HCT116 (cell line): ENCODE measurements at regions not wholly inside any gene's neighbourhood (a gene's known extent, or its start where the extent isn't known, plus 50 kb on each side); places are given as distances from the start of the nearest gene placed in this dataset.

Source experiments
- ATAC-seq: fragments of 200-7000 bp; cut with Tn5 transposase; 2 replicates; pipeline ENCODE4 v1.9.1; 2020; ENCODE audit warnings: mild to moderate bottlenecking, moderate library complexity
- BruUV-seq: library from RNA; stranded (reverse); fragments of 400-500 nt; replicated peaks from 2 replicates; lab custom pipeline; 2021; lab: Mats Ljungman, UMichigan
- CTCF ChIA-PET: fragments of 300-600 bp; sonication (Branson Sonifier 250); formaldehyde crosslinking; loops from one replicate; lab custom pipeline; 2021; ENCODE audit warnings: antibody characterized with exemption; lab: Charles Lee
- POLR2A ChIA-PET: fragments of 300-600, 350-600 bp; sonication (Branson Sonifier 250); formaldehyde crosslinking; loops from one replicate; lab custom pipeline; 2021; ENCODE audit warnings: antibody characterized with exemption; lab: Charles Lee
- RAD21 ChIA-PET, 2 experiments: fragments of 300-600 bp; sonication (Branson Sonifier 250); formaldehyde crosslinking; loops; one replicate each; lab custom pipeline; 2023; ENCODE audit warnings: low total read pairs in 2 of 2; ENCODE audit not compliant: uncharacterized antibody in 2 of 2, unreplicated experiment in 2 of 2, low non-redundant PET in 1 of 2; lab: Charles Lee
- DNase-seq: peaks from one replicate; pipeline ENCODE4 v3.0.0-alpha.2; 2010; ENCODE audit warnings: low read depth, low spot score
- H2AFZ ChIP-seq: fragments of 200-600 bp; shearing (Covaris generic), sonication (generic); 2 replicates; pipeline ENCODE4 v1.6.1; 2017; ENCODE audit warnings: low read depth, mixed run types, mixed read lengths, antibody characterized with exemption, low read length; ENCODE audit not compliant: poor library complexity, severe bottlenecking
- H3K27ac ChIP-seq: 2 replicates; pipeline ENCODE4 v1.5.1; 2012; ENCODE audit warnings: low read depth, low read length
- H3K27me3 ChIP-seq: fragments of 200-600 bp; sonication (generic); 2 replicates; pipeline ENCODE4 v1.6.1; 2016; ENCODE audit warnings: mixed run types, low read length, mixed read lengths; ENCODE audit not compliant: insufficient read depth
- H3K36me3 ChIP-seq, 2 experiments: fragments of 200-500 bp in 1 of 2; fragments of 200-600 bp in 1 of 2; sonication (Bioruptor generic) in 1 of 2; sonication (generic) in 1 of 2; 2 replicates each; pipeline versions ENCODE4 v1.5.1 to v1.6.1; 2014 to 2016; ENCODE audit warnings: low read length in 2 of 2, inconsistent platforms in 1 of 2, mixed read lengths in 1 of 2, mixed run types in 1 of 2; ENCODE audit not compliant: insufficient read depth in 2 of 2, control insufficient read depth in 1 of 2
- H3K4me1 ChIP-seq, 2 experiments: fragments of 200-600 bp in 1 of 2; sonication (generic) in 1 of 2; 2 replicates each; pipeline versions ENCODE4 v1.5.1 to v1.6.1; 2012 to 2017; ENCODE audit warnings: low read length in 2 of 2, inconsistent platforms in 1 of 2, mild to moderate bottlenecking in 1 of 2, mixed read lengths in 1 of 2, mixed run types in 1 of 2, moderate library complexity in 1 of 2; ENCODE audit not compliant: insufficient read depth in 2 of 2, control insufficient read depth in 1 of 2
- H3K4me2 ChIP-seq: fragments of 200-600 bp; sonication (generic); 2 replicates; pipeline ENCODE4 v1.6.1; 2017; ENCODE audit warnings: mixed run types, low read length, mixed read lengths
- H3K4me3 ChIP-seq, 2 experiments: fragments of 200-600 bp in 1 of 2; sonication (generic) in 1 of 2; replicated peaks in 1 of 2; 2 replicates each; pipeline ENCODE4 v1.5.1; 2011 to 2016; ENCODE audit warnings: low read length in 2 of 2, control low read depth in 1 of 2, low read depth in 1 of 2, mild to moderate bottlenecking in 1 of 2, mixed read lengths in 1 of 2, mixed run types in 1 of 2
- H3K79me2 ChIP-seq: fragments of 200-600 bp; sonication (generic); 2 replicates; pipeline ENCODE4 v1.6.1; 2017; ENCODE audit warnings: mild to moderate bottlenecking, mixed run types, low read length, moderate library complexity, mixed read lengths; ENCODE audit not compliant: insufficient read depth
- H3K9ac ChIP-seq: fragments of 200-600 bp; sonication (generic); 2 replicates; pipeline ENCODE4 v1.6.1; 2016; ENCODE audit warnings: low read length, mixed read lengths
- H3K9me2 ChIP-seq: fragments of 200-600 bp; sonication (generic), shearing (Covaris generic); 2 replicates; pipeline ENCODE4 v1.6.1; 2017; ENCODE audit warnings: mixed run types, mild to moderate bottlenecking, moderate library complexity; ENCODE audit not compliant: insufficient read depth
- H3K9me3 ChIP-seq, 2 experiments: fragments of 200-500 bp in 1 of 2; fragments of 200-600 bp in 1 of 2; sonication (Bioruptor generic) in 1 of 2; sonication (generic) in 1 of 2; 2 replicates each; pipeline ENCODE4 v1.6.1; 2014 to 2017; ENCODE audit warnings: low read length in 2 of 2, mixed read lengths in 2 of 2, inconsistent platforms in 1 of 2, low read depth in 1 of 2, mild to moderate bottlenecking in 1 of 2, mixed run types in 1 of 2, moderate library complexity in 1 of 2; ENCODE audit not compliant: control insufficient read depth in 1 of 2, insufficient read depth in 1 of 2
- H4K20me1 ChIP-seq: fragments of 200-600 bp; sonication (generic), shearing (Covaris generic); 2 replicates; pipeline ENCODE4 v1.6.1; 2017; ENCODE audit warnings: mixed run types, mild to moderate bottlenecking, moderate library complexity; ENCODE audit not compliant: insufficient read depth
- EGR1 ChIP-seq: IDR thresholded peaks from 2 replicates; pipeline ENCODE4 v1.6.1; 2012; ENCODE audit warnings: low read depth
- EZH2phosphoT487 ChIP-seq: fragments of 200-600 bp; IDR thresholded peaks from 2 replicates; pipeline ENCODE4 v1.6.1; 2018; ENCODE audit warnings: antibody characterized with exemption, borderline replicate concordance
- JUND ChIP-seq: IDR thresholded peaks from 2 replicates; pipeline ENCODE4 v1.6.1; 2012
- POLR2A ChIP-seq: IDR thresholded peaks from 2 replicates; pipeline ENCODE4 v1.7.0; 2011; ENCODE audit warnings: borderline replicate concordance; ENCODE audit not compliant: insufficient read depth, insufficient read length; ENCODE audit errors: extremely low read depth
- RAD21 ChIP-seq: IDR thresholded peaks from 2 replicates; pipeline ENCODE4 v1.6.1; 2012; ENCODE audit warnings: low read depth, mild to moderate bottlenecking
- SP1 ChIP-seq: IDR thresholded peaks from 2 replicates; pipeline ENCODE4 v1.6.1; 2012; ENCODE audit warnings: low read depth
- TCF7L2 ChIP-seq: IDR thresholded peaks from 2 replicates; pipeline ENCODE4 v1.7.0; 2011; ENCODE audit warnings: borderline replicate concordance, inconsistent platforms; ENCODE audit not compliant: insufficient read depth, insufficient read length; ENCODE audit errors: extremely low read depth
- ZFX ChIP-seq: fragments of 450-650 bp; IDR thresholded peaks from 2 replicates; pipeline ENCODE4 v1.6.1; 2017
- intact Hi-C: fragments of 100-400 bp; cut with micrococcal nuclease; formaldehyde crosslinking; loops from 2 replicates; pipeline ENCODE4 v1.10.0; 2022
- TF ChIP-seq, protein P1 (sequence below), 3 experiments: fragments of 200-600 bp in 1 of 3; sonication (generic) in 1 of 3; IDR thresholded peaks in 2 of 3; conservative IDR thresholded peaks in 1 of 3; 2 replicates each; pipeline ENCODE4 v1.5.1; 2012 to 2017; ENCODE audit warnings: low read depth in 2 of 3, low read length in 2 of 3, antibody characterized with exemption in 1 of 3, borderline replicate concordance in 1 of 3, control low read depth in 1 of 3, mild to moderate bottlenecking in 1 of 3, mixed read lengths in 1 of 3, mixed run types in 1 of 3, moderate library complexity in 1 of 3; ENCODE audit not compliant: insufficient read depth in 1 of 3
- TF ChIP-seq, protein P2 (sequence below): IDR thresholded peaks from 2 replicates; pipeline ENCODE4 v1.6.1; 2012

DNA sequence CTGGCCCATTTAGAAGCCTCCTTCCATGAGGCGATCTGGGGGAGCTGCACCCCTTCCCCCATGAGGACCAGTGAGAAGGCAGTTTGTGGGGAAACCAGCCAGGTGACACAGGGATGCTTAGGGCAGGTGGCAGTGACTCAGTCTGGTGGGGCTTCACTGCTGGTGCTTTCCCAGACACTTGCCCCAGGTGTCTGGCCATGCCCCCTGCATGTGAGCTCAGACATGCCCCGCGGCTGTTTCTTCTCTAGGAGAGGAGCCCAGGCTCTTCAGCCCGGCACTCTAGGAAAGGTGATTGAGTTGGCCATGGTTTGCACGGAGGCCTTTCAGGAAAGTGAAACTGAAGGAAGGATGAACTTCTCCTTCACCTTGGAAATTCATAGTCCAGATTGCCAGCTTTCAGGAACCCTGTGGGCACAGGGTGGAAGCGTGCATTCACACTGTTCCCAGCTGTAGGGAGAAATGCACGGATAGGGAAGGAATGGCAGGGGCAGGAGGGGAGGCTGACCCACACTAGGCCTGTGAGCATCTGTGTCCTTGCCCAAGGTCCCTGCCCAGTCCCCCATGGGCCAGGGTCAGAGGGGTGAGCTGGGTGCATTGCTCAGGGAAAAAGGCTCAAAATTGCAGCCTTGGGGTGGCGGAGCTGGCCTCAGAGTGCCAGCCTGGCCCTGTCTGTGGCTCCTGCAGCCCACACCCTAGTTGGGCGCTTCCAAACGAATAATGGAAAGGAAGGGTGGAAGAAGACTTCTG is 359.1 kb downstream of the GLRX3 start:
- Histone ChIP-seq H3K4me3 (no peak overlapping the region), H3K9ac (no peak overlapping the region), H3K9me3 (no peaks in the 10 kb centered on the region), H3K27ac (no peak overlapping the region), H4K20me1 (no peaks in the 10 kb centered on the region), H3K4me2 (no peak overlapping the region), H3K79me2 (no peaks in the 10 kb centered on the region), H3K27me3 (no peaks in the 10 kb centered on the region)
- ChIA-PET CTCF (no interaction called here), POLR2A (no interaction called here), RAD21 (no interaction called here)
- BruUV-seq: no TSS peak
- ATAC-seq (no peak), DNase-seq (no peak)
- intact Hi-C loops: no loop called here
- TF ChIP-seq JUND (no peak), TCF7L2 (no peak), RAD21 (no peak), POLR2A (no peak), ZFX (no peak), EZH2phosphoT487 (no peak), EGR1 (no peak), SP1 (no peak)
- TF ChIP-seq, protein P1, sequence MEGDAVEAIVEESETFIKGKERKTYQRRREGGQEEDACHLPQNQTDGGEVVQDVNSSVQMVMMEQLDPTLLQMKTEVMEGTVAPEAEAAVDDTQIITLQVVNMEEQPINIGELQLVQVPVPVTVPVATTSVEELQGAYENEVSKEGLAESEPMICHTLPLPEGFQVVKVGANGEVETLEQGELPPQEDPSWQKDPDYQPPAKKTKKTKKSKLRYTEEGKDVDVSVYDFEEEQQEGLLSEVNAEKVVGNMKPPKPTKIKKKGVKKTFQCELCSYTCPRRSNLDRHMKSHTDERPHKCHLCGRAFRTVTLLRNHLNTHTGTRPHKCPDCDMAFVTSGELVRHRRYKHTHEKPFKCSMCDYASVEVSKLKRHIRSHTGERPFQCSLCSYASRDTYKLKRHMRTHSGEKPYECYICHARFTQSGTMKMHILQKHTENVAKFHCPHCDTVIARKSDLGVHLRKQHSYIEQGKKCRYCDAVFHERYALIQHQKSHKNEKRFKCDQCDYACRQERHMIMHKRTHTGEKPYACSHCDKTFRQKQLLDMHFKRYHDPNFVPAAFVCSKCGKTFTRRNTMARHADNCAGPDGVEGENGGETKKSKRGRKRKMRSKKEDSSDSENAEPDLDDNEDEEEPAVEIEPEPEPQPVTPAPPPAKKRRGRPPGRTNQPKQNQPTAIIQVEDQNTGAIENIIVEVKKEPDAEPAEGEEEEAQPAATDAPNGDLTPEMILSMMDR (IDR thresholded peaks at IDR 0.05 in 2 of 3, conservative IDR thresholded peaks at IDR 0.05 in 1 of 3; ENCODE audit: borderline replicate concordance in 1 of 3, insufficient read depth in 1 of 3, low read depth in 2 of 3, low read length in 2 of 3): no peak
- TF ChIP-seq, protein P2, sequence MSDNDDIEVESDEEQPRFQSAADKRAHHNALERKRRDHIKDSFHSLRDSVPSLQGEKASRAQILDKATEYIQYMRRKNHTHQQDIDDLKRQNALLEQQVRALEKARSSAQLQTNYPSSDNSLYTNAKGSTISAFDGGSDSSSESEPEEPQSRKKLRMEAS: no peak
- TF ChIP-seq, all 23 proteins: peak for 0
- no peaks in the 10 kb centered on the region for H3K36me3 ChIP-seq
- H3K9me2 ChIP-seq: no peaks in the 10 kb centered on the region
- H3K4me1 ChIP-seq: no peaks in the 10 kb centered on the region
- H2AFZ ChIP-seq: no peak overlapping the region
